ENCODE measurements at regions not wholly inside any gene's neighbourhood (a gene's known extent, or its start where the extent isn't known, plus 50 kb on each side); places are given as distances from the start of the nearest gene placed in this dataset.

DNA sequence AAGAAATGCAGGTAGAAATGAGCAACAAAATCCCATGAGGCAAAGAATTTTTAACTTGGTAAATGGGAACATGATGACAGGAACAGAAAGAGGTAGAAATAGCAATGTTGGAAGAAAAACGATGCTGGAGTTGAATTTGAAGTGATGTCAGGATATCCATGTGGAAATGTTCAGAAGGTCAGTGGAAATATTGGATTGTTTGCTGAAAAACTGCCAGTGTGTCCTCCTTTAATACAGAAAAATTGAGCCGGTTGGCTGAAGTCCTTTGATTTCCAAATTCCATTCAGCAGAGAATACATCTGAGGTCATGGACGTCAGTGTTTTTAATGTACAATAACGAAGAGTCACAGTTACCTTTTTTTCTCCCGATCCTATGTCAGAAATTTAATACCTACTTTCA is 110.0 kb upstream of the DMAC1 start:
- TF ChIP-seq, protein P1, sequence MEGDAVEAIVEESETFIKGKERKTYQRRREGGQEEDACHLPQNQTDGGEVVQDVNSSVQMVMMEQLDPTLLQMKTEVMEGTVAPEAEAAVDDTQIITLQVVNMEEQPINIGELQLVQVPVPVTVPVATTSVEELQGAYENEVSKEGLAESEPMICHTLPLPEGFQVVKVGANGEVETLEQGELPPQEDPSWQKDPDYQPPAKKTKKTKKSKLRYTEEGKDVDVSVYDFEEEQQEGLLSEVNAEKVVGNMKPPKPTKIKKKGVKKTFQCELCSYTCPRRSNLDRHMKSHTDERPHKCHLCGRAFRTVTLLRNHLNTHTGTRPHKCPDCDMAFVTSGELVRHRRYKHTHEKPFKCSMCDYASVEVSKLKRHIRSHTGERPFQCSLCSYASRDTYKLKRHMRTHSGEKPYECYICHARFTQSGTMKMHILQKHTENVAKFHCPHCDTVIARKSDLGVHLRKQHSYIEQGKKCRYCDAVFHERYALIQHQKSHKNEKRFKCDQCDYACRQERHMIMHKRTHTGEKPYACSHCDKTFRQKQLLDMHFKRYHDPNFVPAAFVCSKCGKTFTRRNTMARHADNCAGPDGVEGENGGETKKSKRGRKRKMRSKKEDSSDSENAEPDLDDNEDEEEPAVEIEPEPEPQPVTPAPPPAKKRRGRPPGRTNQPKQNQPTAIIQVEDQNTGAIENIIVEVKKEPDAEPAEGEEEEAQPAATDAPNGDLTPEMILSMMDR (IDR thresholded peaks at IDR 0.05), result no peak
- no peak for TF ChIP-seq POLR2A (IDR thresholded peaks at IDR 0.05)
